ENCODE measurements at regions not wholly inside any gene's neighbourhood (a gene's known extent, or its start where the extent isn't known, plus 50 kb on each side); places are given as distances from the start of the nearest gene placed in this dataset.

GRCh38 chr9:17846948-17847655, 268.2 kb downstream of the SH3GL2 start:
- ATAC-seq: no peak
- no peaks in the 10 kb centered on the region for H3K36me3 ChIP-seq
- no peak for TF ChIP-seq CTCF (IDR thresholded peaks at IDR 0.05)

GRCh38 chr9:17847908-17848307, 269.0 kb downstream of the SH3GL2 start:
- Histone ChIP-seq H3K9me3 (no peaks in the 10 kb centered on the region), H3K27me3 (ENCODE audit: low read depth) (no peaks in the 10 kb centered on the region), H3K4me3 (no peak overlapping the region), H3K4me1 (no peaks in the 10 kb centered on the region), H3K36me3 (no peaks in the 10 kb centered on the region), H3K27ac (no peak overlapping the region)
- intact Hi-C loops (cut with DNase I): no loop called here
- no peak for DNase-seq
- no peak for ATAC-seq
- no peak for TF ChIP-seq CTCF (IDR thresholded peaks at IDR 0.05)

More at GRCh38 chr9:17846948-17847655, 268.2 kb downstream of the SH3GL2 start:
- H3K27me3 ChIP-seq (ENCODE audit: low read depth): no peaks in the 10 kb centered on the region
- H3K4me3 ChIP-seq: no peak overlapping the region
- H3K4me1 ChIP-seq: no peaks in the 10 kb centered on the region
- intact Hi-C loops (cut with DNase I): no loop called here
- H3K9me3 ChIP-seq: no peaks in the 10 kb centered on the region
- no peak overlapping the region for H3K27ac ChIP-seq
- DNase-seq: no peak

GRCh38 chr9:17852108-17852507, 273.2 kb downstream of the SH3GL2 start:
- Histone ChIP-seq H3K27ac (no peak overlapping the region), H3K4me1 (no peaks in the 10 kb centered on the region), H3K27me3 (ENCODE audit: low read depth) (no peaks in the 10 kb centered on the region), H3K4me3 (no peak overlapping the region), H3K9me3 (no peaks in the 10 kb centered on the region), H3K36me3 (no peaks in the 10 kb centered on the region)
- no peak for DNase-seq
- no peak for TF ChIP-seq CTCF (IDR thresholded peaks at IDR 0.05)
- intact Hi-C loops (cut with DNase I): no loop called here
- ATAC-seq: no peak

GRCh38 chr9:17854487-17854886, 275.6 kb downstream of the SH3GL2 start:
- H3K27ac ChIP-seq: no peak overlapping the region
- intact Hi-C loops (cut with DNase I): no loop called here
- DNase-seq: no peak
- no peak overlapping the region for H3K4me3 ChIP-seq
- H3K27me3 ChIP-seq (ENCODE audit: low read depth): no peaks in the 10 kb centered on the region
- no peaks in the 10 kb centered on the region for H3K36me3 ChIP-seq
- TF ChIP-seq CTCF (IDR thresholded peaks at IDR 0.05): no peak
- H3K4me1 ChIP-seq: no peaks in the 10 kb centered on the region
- no peak for ATAC-seq
- no peaks in the 10 kb centered on the region for H3K9me3 ChIP-seq

- no peak for TF ChIP-seq CTCF (IDR thresholded peaks at IDR 0.05)
- Histone ChIP-seq H3K4me3 (no peak overlapping the region), H3K27me3 (ENCODE audit: low read depth) (no peaks in the 10 kb centered on the region), H3K27ac (no peak overlapping the region), H3K36me3 (no peaks in the 10 kb centered on the region), H3K9me3 (no peaks in the 10 kb centered on the region), H3K4me1 (no peaks in the 10 kb centered on the region)
- DNase-seq (no peak), ATAC-seq (no peak)
- intact Hi-C loops (cut with DNase I): no loop called here
These were observed 278.1 kb downstream of the SH3GL2 start for GRCh38 chr9:17856995-17857394.
